Aorta (tissue), 5 donors: ENCODE measurements at regions not wholly inside any gene's neighbourhood (a gene's known extent, or its start where the extent isn't known, plus 50 kb on each side); places are given as distances from the start of the nearest gene placed in this dataset.
"Not testable (repeated sequence)": the region's sequence is repeated elsewhere in the genome, so short reads cannot be mapped to it uniquely, and the experiment has no call there.

Experiments
- ATAC-seq: fragments of 200-7000 bp; cut with Tn5 transposase; one replicate; pipeline ENCODE4 v1.9.1; 2022; ENCODE audit warnings: moderate library complexity; ENCODE audit not compliant: low FRiP score
- DNase-seq, 2 donors: peaks; one replicate each; pipeline ENCODE4 v3.0.0-alpha.2; 2020
- H3K27ac ChIP-seq, 2 donors: one replicate each; pipeline ENCODE4 v1.5.1; 2013; ENCODE audit warnings: low read length in 2 of 2, mild to moderate bottlenecking in 2 of 2, moderate library complexity in 2 of 2, control low read depth in 1 of 2, inconsistent platforms in 1 of 2, low read depth in 1 of 2
- H3K27me3 ChIP-seq, 2 donors: one replicate each; pipeline ENCODE4 v1.6.1; 2013; ENCODE audit warnings: control low read depth in 1 of 2, low read length in 1 of 2, mild to moderate bottlenecking in 1 of 2, moderate library complexity in 1 of 2; ENCODE audit not compliant: insufficient read depth in 2 of 2, control insufficient read depth in 1 of 2
- H3K36me3 ChIP-seq, 2 donors: one replicate each; pipeline ENCODE4 v1.6.1; 2013; ENCODE audit warnings: control low read depth in 1 of 2, low read length in 1 of 2, mild to moderate bottlenecking in 1 of 2; ENCODE audit not compliant: insufficient read depth in 2 of 2, control insufficient read depth in 1 of 2
- H3K4me1 ChIP-seq, 2 donors: one replicate each; pipeline ENCODE4 v1.6.1; 2013; ENCODE audit warnings: low read length in 2 of 2, control low read depth in 1 of 2, mild to moderate bottlenecking in 1 of 2, moderate library complexity in 1 of 2; ENCODE audit not compliant: insufficient read depth in 2 of 2, control insufficient read depth in 1 of 2
- H3K4me3 ChIP-seq, 2 donors: one replicate each; pipeline ENCODE4 v1.5.1; 2013; ENCODE audit warnings: low read length in 2 of 2, control low read depth in 1 of 2, mild to moderate bottlenecking in 1 of 2
- H3K9me3 ChIP-seq: one replicate; pipeline ENCODE4 v1.6.1; 2013; ENCODE audit warnings: mild to moderate bottlenecking, low read length; ENCODE audit not compliant: control insufficient read depth
- WGBS, 2 donors: extraction: QIAGEN DNeasy Blood & Tissue Kit; methylation state at CpG; one replicate each; pipeline ENCODE4 v1.1.7; 2013; 5-methylcytosine and 5-hydroxymethylcytosine counted together
- intact Hi-C, 2 donors: fragments of 100-400 bp; cut with DNase I; formaldehyde crosslinking; loops; one replicate each; pipeline versions ENCODE4 v1.14.2 to v1.15.0; 2022
- donor health status: healthy with polysubstance abuse.
- donor health status: Bipolar disorder and iron deficiency.
- donor health status: DM: no; HTN: no; CAD: no.
- donor health status: DM: no; HTN: no; CAD: no.
- donor health status: DM: yes; HTN: yes; CAD: no.

DNA sequence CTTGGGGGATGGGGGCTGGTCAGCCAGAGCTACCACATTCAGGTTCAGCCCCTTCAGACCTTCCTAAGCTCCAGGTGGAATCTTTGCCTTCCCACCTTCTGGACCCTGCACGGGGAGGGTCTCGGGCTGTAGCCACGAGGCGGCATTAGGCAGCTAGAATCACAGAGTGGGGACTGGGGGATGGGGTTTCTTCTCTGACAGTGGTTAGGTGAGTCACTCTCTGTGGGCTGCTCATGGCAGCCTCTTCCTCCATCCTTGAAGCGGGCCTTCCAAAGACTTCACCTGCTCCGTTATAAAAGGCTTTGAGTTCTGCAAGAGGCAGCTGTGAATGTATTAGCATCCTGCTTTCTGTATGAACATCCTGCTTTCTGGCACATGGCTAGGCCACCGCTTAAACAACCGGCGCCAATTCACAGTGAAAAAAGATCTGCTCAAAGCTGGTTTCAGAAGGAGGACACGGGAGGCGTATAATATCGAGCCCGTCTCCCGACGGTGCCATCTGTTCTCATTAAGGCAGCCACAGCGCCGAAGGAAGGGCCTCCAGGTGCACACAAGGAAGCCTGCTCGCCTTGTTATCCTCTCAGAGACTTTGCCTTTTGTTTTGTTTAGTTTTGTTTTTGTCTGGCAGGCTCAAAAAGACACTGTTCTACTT is 74.3 kb upstream of the IGFBP7 start:
- H3K9me3 ChIP-seq = no peaks in the 10 kb centered on the region
- ATAC-seq (no peak), DNase-seq (no peak)
- no peaks in the 10 kb centered on the region for H3K4me1 ChIP-seq
- intact Hi-C loops = no loop called here
- WGBS, 2 donors = 94 to 95% methylated on average over 18 of the region's 18 CpGs
- H3K27me3 ChIP-seq = no peaks in the 10 kb centered on the region
- H3K27ac ChIP-seq = no peak overlapping the region
- H3K36me3 ChIP-seq = no peaks in the 10 kb centered on the region
- no peak overlapping the region for H3K4me3 ChIP-seq

DNA sequence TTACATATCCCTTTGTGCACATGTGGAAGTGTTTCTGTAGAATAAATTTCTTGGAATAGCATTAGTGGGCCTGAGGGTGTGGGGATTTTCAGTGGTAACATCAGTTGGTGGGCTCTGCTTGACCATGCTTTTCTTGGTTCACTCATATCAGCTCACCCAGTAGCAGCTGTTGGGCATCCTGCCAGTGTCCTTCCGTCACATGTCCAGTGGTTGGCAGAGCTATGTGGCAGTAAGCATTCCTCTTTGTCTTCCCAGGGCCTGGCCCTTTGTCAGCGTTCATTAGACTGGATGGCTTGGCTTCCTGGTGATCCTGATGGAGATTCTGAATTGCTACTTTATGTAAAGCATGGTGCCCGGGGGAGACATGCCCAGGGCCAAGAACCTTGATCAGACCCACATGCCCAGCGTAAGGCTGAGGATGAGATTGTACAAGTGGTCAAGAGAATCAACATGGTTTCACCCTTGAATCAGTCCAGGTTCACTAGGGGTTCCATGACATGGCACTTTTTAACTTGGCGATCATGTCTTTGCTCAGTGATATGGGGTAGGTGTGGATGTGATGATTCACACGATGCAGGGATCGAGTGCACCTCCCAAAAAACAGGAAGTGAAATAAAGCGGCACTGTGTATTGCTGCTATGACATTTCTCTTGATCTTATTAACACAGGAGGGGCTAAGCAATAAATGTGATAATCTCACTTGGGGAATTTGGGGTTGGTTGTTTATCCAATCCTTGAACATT is 72.1 kb upstream of the IGFBP7 start:
- Histone ChIP-seq H3K27me3 (no peaks in the 10 kb centered on the region), H3K4me1 (no peaks in the 10 kb centered on the region), H3K4me3 (no peak overlapping the region), H3K36me3 (no peaks in the 10 kb centered on the region), H3K27ac (no peak overlapping the region), H3K9me3 (no peaks in the 10 kb centered on the region)
- no peak for ATAC-seq
- peak in 1 of 2 donors; percentile 70 for DNase-seq
- intact Hi-C loops = no loop called here
- 71 to 75% methylated on average over 8 of the region's 8 CpGs for WGBS, 2 donors

DNA sequence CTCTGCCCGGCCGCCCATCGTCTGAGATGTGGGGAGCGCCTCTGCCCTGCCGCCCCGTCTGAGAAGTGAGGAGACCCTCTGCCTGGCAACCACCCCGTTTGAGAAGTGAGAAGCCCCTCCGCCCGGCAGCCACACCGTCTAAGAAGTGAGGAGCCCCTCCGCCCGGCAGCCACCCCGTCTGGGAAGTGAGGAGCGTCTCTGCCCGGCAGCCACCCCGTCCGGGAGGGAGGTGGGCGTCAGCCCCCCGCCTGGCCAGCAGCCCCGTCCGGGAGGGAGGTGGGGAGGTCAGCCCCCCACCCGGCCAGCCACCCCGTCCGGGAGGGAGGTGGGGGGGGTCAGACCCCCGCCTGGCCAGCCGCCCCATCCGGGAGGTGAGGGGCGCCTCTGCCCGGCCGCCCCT is 63.0 kb upstream of the IGFBP7 start:
- intact Hi-C loops, H3K36me3 ChIP-seq, H3K4me1 ChIP-seq, DNase-seq, H3K4me3 ChIP-seq, H3K27ac ChIP-seq, ATAC-seq, H3K9me3 ChIP-seq, H3K27me3 ChIP-seq: not testable (repeated sequence)
- WGBS, 2 donors = 97 to 98% methylated on average over 13 to 30 of the region's 30 CpGs

DNA sequence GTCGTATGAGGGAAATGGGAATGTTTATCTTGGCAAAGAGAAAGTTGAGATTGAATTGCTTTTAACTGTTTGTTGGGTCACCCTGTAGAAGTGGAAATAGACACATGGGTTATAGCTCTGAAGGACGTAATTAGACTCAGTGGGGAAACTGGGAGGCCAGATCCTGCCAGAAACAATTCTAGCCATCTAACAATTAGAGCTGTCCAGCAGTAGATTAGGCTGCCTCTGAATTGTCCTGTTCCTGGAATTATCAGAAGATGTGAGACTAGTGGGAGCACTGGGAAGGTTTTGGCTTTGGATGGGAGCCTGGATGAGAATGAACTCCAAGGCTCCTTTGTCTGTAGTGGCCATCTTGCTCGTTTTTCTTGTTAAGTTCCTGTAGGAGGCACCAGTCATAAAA is 61.9 kb upstream of the IGFBP7 start:
- Histone ChIP-seq H3K27ac (no peak overlapping the region), H3K4me3 (no peak overlapping the region), H3K4me1 (no peaks in the 10 kb centered on the region), H3K9me3 (no peaks in the 10 kb centered on the region), H3K27me3 (no peaks in the 10 kb centered on the region), H3K36me3 (no peaks in the 10 kb centered on the region)
- DNase-seq (no peak), ATAC-seq (no peak)
- WGBS, 2 donors = 45 to 48% methylated on average over 3 of the region's 3 CpGs
- intact Hi-C loops = no loop called here

DNA sequence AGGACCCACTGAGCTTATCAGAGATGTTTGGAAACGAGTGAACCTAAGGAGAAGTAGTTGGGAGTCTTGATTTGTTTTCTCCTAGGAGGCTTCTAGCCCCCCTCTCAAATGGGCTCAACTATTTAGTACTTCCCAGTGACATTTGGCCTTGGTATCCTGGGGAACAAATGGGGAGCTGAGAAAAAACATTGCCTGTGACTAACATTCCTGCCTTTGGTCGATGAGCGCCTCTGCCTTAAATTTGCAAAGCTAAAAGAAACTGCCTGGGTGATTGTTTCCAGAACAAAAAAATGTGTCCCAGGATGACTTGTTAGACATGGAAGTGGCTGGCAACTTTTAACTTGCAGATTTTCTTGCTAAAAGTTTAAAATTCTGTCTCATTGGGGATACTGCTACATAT is 58.8 kb upstream of the IGFBP7 start:
- Histone ChIP-seq H3K4me3 (no peak overlapping the region), H3K27me3 (no peaks in the 10 kb centered on the region), H3K9me3 (no peaks in the 10 kb centered on the region), H3K27ac (no peak overlapping the region), H3K4me1 (no peaks in the 10 kb centered on the region), H3K36me3 (no peaks in the 10 kb centered on the region)
- intact Hi-C loops = no loop called here
- DNase-seq = no peak
- no peak for ATAC-seq
- 70 to 76% methylated on average over 3 of the region's 3 CpGs for WGBS, 2 donors

DNA sequence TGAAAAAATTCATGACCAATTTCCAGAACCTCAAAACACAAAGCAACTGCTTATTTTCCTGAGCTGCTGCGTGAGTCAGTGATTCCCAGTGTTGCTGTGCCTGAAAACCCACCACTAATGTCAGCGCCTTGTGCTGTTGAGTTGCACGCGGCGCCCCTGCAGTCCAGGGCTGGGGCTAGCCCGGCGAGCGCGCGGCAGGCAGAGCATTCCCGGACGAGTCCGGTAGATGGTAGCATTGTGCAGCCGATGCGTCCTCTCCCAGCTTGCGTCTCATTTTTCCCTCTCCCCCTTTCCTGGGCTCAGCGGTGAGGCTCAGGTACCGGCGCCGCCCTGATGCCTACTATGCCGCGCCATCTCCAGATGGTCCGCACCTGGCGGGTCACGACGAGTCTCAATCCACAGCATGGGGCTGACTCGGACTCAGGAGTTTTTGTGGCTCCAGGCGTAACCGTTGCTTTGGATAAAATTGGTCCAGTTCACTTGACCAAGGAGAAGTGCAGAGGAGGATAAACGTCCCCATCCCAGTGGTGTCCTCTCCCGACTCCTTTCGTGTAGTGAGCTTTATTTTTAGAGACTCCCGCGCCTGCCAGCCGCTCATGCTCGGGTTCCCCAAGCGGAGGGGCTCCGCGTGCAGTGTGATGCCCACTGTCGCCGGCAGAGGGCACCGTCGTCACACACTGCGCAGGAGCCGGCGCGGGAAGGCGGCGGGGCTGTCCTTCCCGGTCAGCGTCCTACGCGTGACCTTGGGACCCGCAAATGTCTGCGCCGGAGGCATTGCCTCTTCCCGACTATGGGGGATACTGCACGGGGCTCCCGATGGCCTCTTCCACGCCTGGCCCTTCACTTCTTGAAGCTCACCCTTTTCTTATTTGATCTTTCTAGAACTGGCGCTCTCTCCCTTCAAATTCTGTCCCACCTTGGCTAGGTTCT is 53.6 kb upstream of the IGFBP7 start:
- H3K9me3 ChIP-seq = no peaks in the 10 kb centered on the region
- intact Hi-C loops = loop anchor here (2.0 to 5.0 kb wide), 4 partner anchors 126 to 899 kb away; no protein-coding TSS in a partner anchor
- H3K4me3 ChIP-seq = peak overlapping the region; percentile 52 to 58
- peak; percentile 86 to 94 for DNase-seq
- no peak overlapping the region for H3K27ac ChIP-seq
- no peaks in the 10 kb centered on the region for H3K36me3 ChIP-seq
- H3K27me3 ChIP-seq = no peaks in the 10 kb centered on the region
- ATAC-seq = peak; percentile 97
- H3K4me1 ChIP-seq = no peaks in the 10 kb centered on the region
- WGBS, 2 donors = 2% methylated on average over 59 to 61 of the region's 61 CpGs

DNA sequence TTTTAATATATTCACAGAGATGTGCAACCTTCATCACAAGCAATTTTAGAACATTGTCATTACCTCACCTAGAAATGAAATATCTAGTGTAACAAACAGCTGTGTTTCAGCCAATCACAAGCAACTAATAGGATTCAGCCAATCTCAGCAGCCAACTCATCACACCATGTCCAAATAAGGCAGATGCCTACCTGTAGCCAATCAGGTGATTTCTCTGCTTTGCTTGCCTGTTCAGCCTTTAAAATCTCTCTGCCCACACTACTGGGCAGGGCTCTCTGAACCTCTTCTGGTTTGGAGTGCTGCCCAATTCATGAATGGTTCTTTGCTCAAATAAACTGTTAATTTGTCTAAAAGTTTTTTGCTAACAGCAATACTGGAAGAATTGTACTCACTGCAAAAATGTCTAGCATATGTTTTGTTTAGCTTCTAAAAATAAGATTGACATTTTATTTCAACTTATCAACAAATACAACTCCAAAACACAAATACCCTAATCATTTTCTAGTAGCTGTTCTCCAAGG is 52.4 kb upstream of the IGFBP7 start:
- Histone ChIP-seq H3K4me3 (no peak overlapping the region), H3K27me3 (no peaks in the 10 kb centered on the region), H3K4me1 (no peaks in the 10 kb centered on the region), H3K36me3 (no peaks in the 10 kb centered on the region), H3K9me3 (no peaks in the 10 kb centered on the region), H3K27ac (no peak overlapping the region)
- no peak for ATAC-seq
- intact Hi-C loops = loop anchor here (5.0 kb wide), 3 partner anchors 125 to 900 kb away; no protein-coding TSS in a partner anchor
- DNase-seq = no peak
